Kidney (tissue), 13 donors: ENCODE measurements at regions not wholly inside any gene's neighbourhood (a gene's known extent, or its start where the extent isn't known, plus 50 kb on each side); places are given as distances from the start of the nearest gene placed in this dataset.
A peak's percentile ranks its signal among the peaks of the same experiment; 100 is the strongest.

Experiments
- DNase-seq, 5 donors: peaks; one replicate each; pipeline ENCODE4 v3.0.0-alpha.2; 2013 to 2020
- FAIRE-seq: peaks from 2 replicates; lab custom pipeline; 2012; peaks lifted over from hg19 to GRCh38; lab: Jason Lieb, UNC
- H3K27ac ChIP-seq, 2 donors: one replicate each; pipeline ENCODE4 v1.7.0; 2013; ENCODE audit warnings: low read depth in 2 of 2, low read length in 2 of 2, inconsistent platforms in 1 of 2
- H3K27me3 ChIP-seq: one replicate; pipeline ENCODE4 v1.7.1; 2013; ENCODE audit warnings: low read length, inconsistent platforms; ENCODE audit not compliant: control insufficient read depth, insufficient read depth
- H3K36me3 ChIP-seq, 3 donors: one replicate each; pipeline versions ENCODE4 v1.7.0 to v1.7.1; 2013; ENCODE audit warnings: low read length in 3 of 3, control low read depth in 1 of 3, inconsistent platforms in 1 of 3; ENCODE audit not compliant: insufficient read depth in 3 of 3, control insufficient read depth in 2 of 3
- H3K4me1 ChIP-seq, 3 donors: one replicate each; pipeline versions ENCODE4 v1.7.0 to v1.7.1; 2013; ENCODE audit warnings: low read length in 3 of 3, inconsistent platforms in 1 of 3, low read depth in 1 of 3; ENCODE audit not compliant: control insufficient read depth in 2 of 3, insufficient read depth in 2 of 3
- H3K4me3 ChIP-seq, 3 donors: one replicate each; pipeline versions ENCODE4 v1.7.0 to v1.8.1; 2013; ENCODE audit warnings: low read length in 3 of 3, control low read depth in 1 of 3, inconsistent platforms in 1 of 3
- H3K9ac ChIP-seq, 3 donors: one replicate each; pipeline versions ENCODE4 v1.7.0 to v1.7.1; 2013; ENCODE audit warnings: low read length in 3 of 3, control low read depth in 1 of 3, inconsistent platforms in 1 of 3
- H3K9me3 ChIP-seq, 3 donors: one replicate each; pipeline versions ENCODE4 v1.7.0 to v1.7.1; 2013; ENCODE audit warnings: low read length in 3 of 3, control low read depth in 1 of 3, inconsistent platforms in 1 of 3; ENCODE audit not compliant: control insufficient read depth in 2 of 3, insufficient read depth in 1 of 3
- CTCF ChIP-seq: IDR thresholded peaks from 3 replicates; pipeline ENCODE4 v1.5.1; 2012; ENCODE audit warnings: mild to moderate bottlenecking, moderate library complexity, borderline replicate concordance; ENCODE audit not compliant: insufficient read depth; ENCODE audit errors: extremely low read depth
- intact Hi-C: fragments of 100-400 bp; cut with DNase I; formaldehyde crosslinking; loops from one replicate; pipeline ENCODE4 v1.11.1; 2022
- donor health status: control.
- donor health status: control.
- donor health status: control.
- donor health status: control.
- donor health status: control.
- donor health status: DM: yes; HTN: yes; CAD: no.
- donor health status: Normal renal cell carcinoma (clear cell type).

DNA sequence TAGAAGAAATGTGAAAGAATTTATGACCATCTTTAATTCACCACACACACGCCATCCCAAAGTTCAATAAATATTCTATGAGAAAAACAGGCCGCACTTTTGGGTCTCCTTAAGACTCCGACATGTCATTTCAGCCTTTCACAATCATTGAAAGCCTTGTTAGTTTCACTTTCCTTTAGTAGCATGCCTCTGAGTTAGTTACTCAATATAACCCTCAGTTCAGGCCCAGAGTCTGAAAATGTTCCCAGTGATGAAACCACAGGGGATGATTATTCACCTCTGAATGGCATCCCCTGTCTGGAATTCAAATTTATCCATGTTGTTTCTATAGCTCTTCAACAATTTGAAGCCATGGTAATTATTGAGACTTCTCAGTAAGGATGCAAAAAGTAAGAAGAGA, 278.1 kb upstream of the NRP1 start:
- no peaks in the 10 kb centered on the region for H3K36me3 ChIP-seq
- H3K9me3 ChIP-seq = no peaks in the 10 kb centered on the region
- H3K27ac ChIP-seq = peak overlapping the region; percentile 15 to 54
- intact Hi-C loops = no loop called here
- H3K4me3 ChIP-seq = peak overlapping the region in 1 of 3 donors; percentile 27
- no peaks in the 10 kb centered on the region for H3K4me1 ChIP-seq
- DNase-seq (no peak), FAIRE-seq (no peak)
- TF ChIP-seq CTCF = no peak
- H3K27me3 ChIP-seq = no peaks in the 10 kb centered on the region
- H3K9ac ChIP-seq = no peak overlapping the region

DNA sequence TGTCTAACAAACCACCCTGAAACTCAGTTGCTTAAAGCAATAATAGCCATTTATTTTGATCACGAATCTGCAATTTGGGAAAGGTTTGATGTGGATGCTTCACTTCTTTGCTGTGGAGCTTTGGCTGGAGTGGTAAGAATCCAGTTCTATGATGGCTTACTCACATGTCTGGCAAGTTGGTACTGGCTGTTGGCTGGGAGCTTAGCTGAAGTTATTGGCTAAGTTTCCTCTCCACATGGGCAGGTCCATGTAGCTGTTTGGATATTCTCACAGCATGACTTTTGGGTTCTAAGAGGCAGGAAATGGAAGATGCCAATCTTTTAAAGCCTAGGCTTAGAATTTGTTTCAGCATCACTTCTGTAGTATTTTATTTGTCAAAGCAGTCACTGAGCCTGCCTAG, 277.6 kb upstream of the NRP1 start:
- DNase-seq (no peak), FAIRE-seq (no peak)
- Histone ChIP-seq H3K27ac (peak overlapping the region; percentile 15 to 54), H3K36me3 (no peaks in the 10 kb centered on the region), H3K4me1 (no peaks in the 10 kb centered on the region), H3K27me3 (no peaks in the 10 kb centered on the region), H3K4me3 (peak overlapping the region in 1 of 3 donors; percentile 27), H3K9me3 (no peaks in the 10 kb centered on the region), H3K9ac (no peak overlapping the region)
- intact Hi-C loops = no loop called here
- TF ChIP-seq CTCF = no peak

DNA sequence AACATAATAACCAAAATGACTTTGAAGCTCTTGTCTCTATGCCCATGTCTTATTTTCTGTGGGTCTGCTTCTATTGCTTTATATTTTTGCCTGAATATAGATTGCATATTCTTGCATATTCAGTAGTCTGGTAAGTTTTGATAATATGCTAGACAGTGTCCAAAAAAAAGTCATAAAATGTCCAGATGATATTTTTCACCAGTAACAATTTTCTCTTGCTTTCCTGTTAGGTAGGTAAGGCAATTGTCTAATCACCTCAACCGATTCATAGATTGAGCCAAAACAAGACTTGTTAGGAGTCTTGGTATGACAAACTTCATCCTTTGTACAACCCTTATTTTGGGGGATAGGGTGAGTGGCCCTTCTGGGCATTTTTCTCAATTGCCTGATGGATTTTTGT, 277.0 kb upstream of the NRP1 start:
- intact Hi-C loops = no loop called here
- Histone ChIP-seq H3K9ac (no peak overlapping the region), H3K9me3 (no peaks in the 10 kb centered on the region), H3K4me1 (no peaks in the 10 kb centered on the region), H3K27me3 (no peaks in the 10 kb centered on the region), H3K36me3 (no peaks in the 10 kb centered on the region), H3K4me3 (no peak overlapping the region), H3K27ac (no peak overlapping the region)
- TF ChIP-seq CTCF = no peak
- DNase-seq (no peak), FAIRE-seq (no peak)

GRCh38 chr10:33609546-33609945, 275.1 kb upstream of the NRP1 start:
- no peak for TF ChIP-seq CTCF
- H3K4me1 ChIP-seq = no peaks in the 10 kb centered on the region
- intact Hi-C loops = no loop called here
- H3K36me3 ChIP-seq = no peaks in the 10 kb centered on the region
- no peak overlapping the region for H3K27ac ChIP-seq
- H3K27me3 ChIP-seq = no peaks in the 10 kb centered on the region
- no peak overlapping the region for H3K4me3 ChIP-seq
- no peak overlapping the region for H3K9ac ChIP-seq
- no peak for DNase-seq
- H3K9me3 ChIP-seq = no peaks in the 10 kb centered on the region
- no peak for FAIRE-seq
